Body of pancreas (tissue), 4 donors: ENCODE measurements at regions not wholly inside any gene's neighbourhood (a gene's known extent, or its start where the extent isn't known, plus 50 kb on each side); places are given as distances from the start of the nearest gene placed in this dataset.

Experiments used
- CTCF ChIP-seq, 7 experiments: fragments of 450-650 bp in 4 of 7; fragments of 200-600 bp in 3 of 7; sonication (generic) in 3 of 7; IDR thresholded peaks; one replicate each; pipeline ENCODE4 v1.5.1; 2016 to 2019; ENCODE audit warnings: antibody characterized with exemption in 7 of 7
- POLR2A ChIP-seq, 3 donors: fragments of 450-650 bp; IDR thresholded peaks; one replicate each; pipeline ENCODE4 v1.6.1; 2016; ENCODE audit warnings: antibody characterized with exemption in 3 of 3, mild to moderate bottlenecking in 2 of 3

GRCh38 chr3:160112481-160112880 is 112.7 kb upstream of the C3orf80 start:
- TF ChIP-seq CTCF (IDR thresholded peaks at IDR 0.05) (no peak), POLR2A (IDR thresholded peaks at IDR 0.05) (no peak)
